CD14-positive monocyte (primary cell): ENCODE measurements at regions not wholly inside any gene's neighbourhood (a gene's known extent, or its start where the extent isn't known, plus 50 kb on each side); places are given as distances from the start of the nearest gene placed in this dataset.

Source experiments
- DNase-seq, 3 donors: peaks; one replicate each; pipeline ENCODE4 v3.0.0-alpha.2; 2011 to 2022
- H2AFZ ChIP-seq: 2 replicates; pipeline ENCODE4 v1.6.0; 2012; ENCODE audit warnings: mild to moderate bottlenecking, low read depth, low read length, inconsistent platforms; ENCODE audit not compliant: insufficient read depth, poor library complexity, severe bottlenecking
- H3K27ac ChIP-seq, 2 donors: 1 replicate in 1 of 2; 2 replicates in 1 of 2; pipeline ENCODE4 v1.5.1; 2012 to 2013; ENCODE audit warnings: low read length in 2 of 2, control low read depth in 1 of 2, inconsistent platforms in 1 of 2, low read depth in 1 of 2, mild to moderate bottlenecking in 1 of 2
- H3K27me3 ChIP-seq, 2 donors: one replicate each; pipeline versions ENCODE4 v1.6.0 to v1.6.1; 2011 to 2013; ENCODE audit warnings: low read length in 2 of 2; ENCODE audit not compliant: control insufficient read depth in 2 of 2, insufficient read depth in 2 of 2
- H3K36me3 ChIP-seq, 2 donors: replicated peaks in 1 of 2; 1 replicate in 1 of 2; 2 replicates in 1 of 2; pipeline versions ENCODE4 v1.5.1 to v1.6.1; 2012 to 2013; ENCODE audit warnings: low read length in 2 of 2, control low read depth in 1 of 2, inconsistent platforms in 1 of 2, mild to moderate bottlenecking in 1 of 2; ENCODE audit not compliant: insufficient read depth in 2 of 2, control insufficient read depth in 1 of 2
- H3K4me1 ChIP-seq, 2 donors: 1 replicate in 1 of 2; 2 replicates in 1 of 2; pipeline versions ENCODE4 v1.5.1 to v1.6.1; 2012 to 2013; ENCODE audit warnings: low read length in 2 of 2, control low read depth in 1 of 2, inconsistent platforms in 1 of 2, mild to moderate bottlenecking in 1 of 2, moderate library complexity in 1 of 2; ENCODE audit not compliant: insufficient read depth in 2 of 2, control insufficient read depth in 1 of 2
- H3K4me2 ChIP-seq: replicated peaks from 2 replicates; pipeline ENCODE3; 2012; ENCODE audit warnings: low read length, moderate library complexity, mild to moderate bottlenecking; ENCODE audit not compliant: poor library complexity, severe bottlenecking; ENCODE audit errors: extremely low read depth
- H3K4me3 ChIP-seq, 3 experiments: fragments of 200-600 bp in 1 of 3; sonication (generic) in 1 of 3; replicated peaks in 1 of 3; 1 replicate in 2 of 3; 2 replicates in 1 of 3; pipeline ENCODE4 v1.5.1; 2011 to 2013; ENCODE audit warnings: low read length in 3 of 3, mild to moderate bottlenecking in 3 of 3, control low read depth in 2 of 3, low read depth in 2 of 3, inconsistent platforms in 1 of 3, moderate library complexity in 1 of 3
- H3K79me2 ChIP-seq: 2 replicates; pipeline ENCODE4 v1.6.0; 2012; ENCODE audit warnings: mild to moderate bottlenecking, control low read depth, inconsistent platforms, low read length, moderate library complexity; ENCODE audit not compliant: insufficient read depth
- H3K9ac ChIP-seq: 2 replicates; pipeline ENCODE4 v1.6.0; 2017; ENCODE audit warnings: low read length, mild to moderate bottlenecking; ENCODE audit not compliant: insufficient read depth, poor library complexity, severe bottlenecking
- H3K9me3 ChIP-seq, 2 donors: replicated peaks in 1 of 2; 1 replicate in 1 of 2; 2 replicates in 1 of 2; pipeline versions ENCODE4 v1.5.1 to v1.6.1; 2012 to 2013; ENCODE audit warnings: low read length in 2 of 2, control low read depth in 1 of 2; ENCODE audit not compliant: control insufficient read depth in 1 of 2, insufficient read depth in 1 of 2
- H4K20me1 ChIP-seq: 2 replicates; pipeline ENCODE4 v1.6.0; 2012; ENCODE audit warnings: mild to moderate bottlenecking, low read length, control low read depth, moderate library complexity; ENCODE audit not compliant: insufficient read depth
- H3K27ac Mint-ChIP-seq, 7 donors: one replicate each; pipeline ENCODE4 v1.8.0; 2020; ENCODE audit warnings: mild to moderate bottlenecking in 7 of 7, mixed read lengths in 7 of 7, moderate library complexity in 6 of 7, inconsistent platforms in 2 of 7
- H3K27me3 Mint-ChIP-seq, 3 donors: one replicate each; pipeline ENCODE4 v1.8.0; 2021 to 2022; ENCODE audit warnings: low read depth in 3 of 3, mild to moderate bottlenecking in 3 of 3, mixed read lengths in 3 of 3, moderate library complexity in 3 of 3, inconsistent platforms in 1 of 3
- H3K36me3 Mint-ChIP-seq, 2 donors: one replicate each; pipeline ENCODE4 v1.8.0; 2020; ENCODE audit warnings: mixed read lengths in 2 of 2, inconsistent platforms in 1 of 2, mild to moderate bottlenecking in 1 of 2
- H3K4me1 Mint-ChIP-seq: one replicate; pipeline ENCODE4 v1.8.0; 2020; ENCODE audit warnings: mild to moderate bottlenecking, mixed read lengths
- H3K4me3 Mint-ChIP-seq, 2 donors: one replicate each; pipeline ENCODE4 v1.8.0; 2020; ENCODE audit warnings: mild to moderate bottlenecking in 2 of 2, mixed read lengths in 2 of 2, moderate library complexity in 1 of 2
- H3K9me3 Mint-ChIP-seq, 7 donors: one replicate each; pipeline ENCODE4 v1.8.0; 2020 to 2022; ENCODE audit warnings: mixed read lengths in 7 of 7, mild to moderate bottlenecking in 6 of 7, moderate library complexity in 6 of 7, inconsistent platforms in 2 of 7
- CTCF ChIP-seq: fragments of 200-600 bp; IDR thresholded peaks from one replicate; pipeline ENCODE4 v1.8.0; 2022; ENCODE audit warnings: antibody characterized with exemption, mild to moderate bottlenecking
- WGBS: methylation state at CpG from one replicate; pipeline ENCODE4 v1.1.5; 2013; ENCODE audit warnings: missing lambda C conversion rate; ENCODE audit not compliant: insufficient coverage; 5-methylcytosine and 5-hydroxymethylcytosine counted together
- intact Hi-C, 2 donors: fragments of 100-400 bp; cut with micrococcal nuclease; formaldehyde crosslinking; loops; one replicate each; pipeline versions ENCODE4 v1.15.0 to v1.15.1; 2023

GRCh38 chr12:67046062-67046461 is 223.1 kb upstream of the CAND1 start:
- no peaks in the 10 kb centered on the region for H3K36me3 ChIP-seq
- no peaks in the 10 kb centered on the region for H4K20me1 ChIP-seq
- no peak overlapping the region for H3K9ac ChIP-seq
- Mint-ChIP-seq H3K27me3 (peaks cover 0 to 3% (median 1%) of the 10 kb centered on the region in 3 donors), H3K4me1 (no peaks in the 10 kb centered on the region), H3K4me3 (no peak overlapping the region), H3K36me3 (no peaks in the 10 kb centered on the region), H3K27ac (no peak overlapping the region), H3K9me3 (peaks cover 0 to 3% (median 0%) of the 10 kb centered on the region in 7 donors)
- no peak overlapping the region for H3K4me3 ChIP-seq
- no peak overlapping the region for H3K27ac ChIP-seq
- no peaks in the 10 kb centered on the region for H3K4me1 ChIP-seq
- intact Hi-C loops: no loop called here
- H3K79me2 ChIP-seq: no peaks in the 10 kb centered on the region
- no peak overlapping the region for H3K4me2 ChIP-seq
- WGBS: 88% methylated on average over 2 of the region's 4 CpGs
- no peaks in the 10 kb centered on the region for H3K27me3 ChIP-seq
- no peak for TF ChIP-seq CTCF
- H3K9me3 ChIP-seq: no peaks in the 10 kb centered on the region
- no peak for DNase-seq
- H2AFZ ChIP-seq: no peak overlapping the region

DNA sequence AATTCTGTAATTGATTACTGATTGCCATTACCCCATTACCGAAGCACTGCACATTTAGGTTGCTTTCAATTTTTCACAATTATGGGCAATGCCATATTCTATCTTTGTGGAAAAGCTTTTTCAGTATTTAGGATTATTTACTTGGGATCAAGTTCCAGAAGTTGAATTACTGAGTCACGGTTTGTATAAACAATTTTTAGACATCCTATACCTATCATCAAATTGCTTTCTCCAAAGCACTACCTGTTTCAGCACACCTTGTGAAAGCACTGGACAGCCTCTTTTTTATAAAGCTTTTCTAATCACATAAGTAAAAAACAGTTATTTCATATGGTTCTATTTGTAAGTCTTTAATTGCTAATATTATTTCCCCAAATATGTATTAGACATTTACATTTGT is 221.5 kb upstream of the CAND1 start:
- Mint-ChIP-seq H3K9me3 (peaks cover 0 to 3% (median 0%) of the 10 kb centered on the region in 7 donors), H3K27ac (no peak overlapping the region), H3K4me3 (no peak overlapping the region), H3K4me1 (no peaks in the 10 kb centered on the region), H3K36me3 (no peaks in the 10 kb centered on the region), H3K27me3 (peaks cover 0 to 1% (median 1%) of the 10 kb centered on the region in 3 donors)
- intact Hi-C loops: no loop called here
- no peak overlapping the region for H3K4me2 ChIP-seq
- no peak for DNase-seq
- no peaks in the 10 kb centered on the region for H3K27me3 ChIP-seq
- H2AFZ ChIP-seq: no peak overlapping the region
- no CpG with 5 or more reads among the region's 2 CpGs for WGBS
- TF ChIP-seq CTCF: no peak
- H3K4me1 ChIP-seq: no peaks in the 10 kb centered on the region
- no peaks in the 10 kb centered on the region for H4K20me1 ChIP-seq
- H3K27ac ChIP-seq: no peak overlapping the region
- no peaks in the 10 kb centered on the region for H3K79me2 ChIP-seq
- H3K9me3 ChIP-seq: no peaks in the 10 kb centered on the region
- no peaks in the 10 kb centered on the region for H3K36me3 ChIP-seq
- no peak overlapping the region for H3K4me3 ChIP-seq
- H3K9ac ChIP-seq: no peak overlapping the region
